GM21447 (cell line): ENCODE measurements at regions not wholly inside any gene's neighbourhood (a gene's known extent, or its start where the extent isn't known, plus 50 kb on each side); places are given as distances from the start of the nearest gene placed in this dataset.
"Not testable (repeated sequence)": the region's sequence is repeated elsewhere in the genome, so short reads cannot be mapped to it uniquely, and the experiment has no call there.

ENCODE experiments used
- ATAC-seq: cut with Tn5 transposase; IDR thresholded peaks from one replicate; pipeline ENCODE4 v1.9.1; 2021; ENCODE audit not compliant: unreplicated experiment

DNA sequence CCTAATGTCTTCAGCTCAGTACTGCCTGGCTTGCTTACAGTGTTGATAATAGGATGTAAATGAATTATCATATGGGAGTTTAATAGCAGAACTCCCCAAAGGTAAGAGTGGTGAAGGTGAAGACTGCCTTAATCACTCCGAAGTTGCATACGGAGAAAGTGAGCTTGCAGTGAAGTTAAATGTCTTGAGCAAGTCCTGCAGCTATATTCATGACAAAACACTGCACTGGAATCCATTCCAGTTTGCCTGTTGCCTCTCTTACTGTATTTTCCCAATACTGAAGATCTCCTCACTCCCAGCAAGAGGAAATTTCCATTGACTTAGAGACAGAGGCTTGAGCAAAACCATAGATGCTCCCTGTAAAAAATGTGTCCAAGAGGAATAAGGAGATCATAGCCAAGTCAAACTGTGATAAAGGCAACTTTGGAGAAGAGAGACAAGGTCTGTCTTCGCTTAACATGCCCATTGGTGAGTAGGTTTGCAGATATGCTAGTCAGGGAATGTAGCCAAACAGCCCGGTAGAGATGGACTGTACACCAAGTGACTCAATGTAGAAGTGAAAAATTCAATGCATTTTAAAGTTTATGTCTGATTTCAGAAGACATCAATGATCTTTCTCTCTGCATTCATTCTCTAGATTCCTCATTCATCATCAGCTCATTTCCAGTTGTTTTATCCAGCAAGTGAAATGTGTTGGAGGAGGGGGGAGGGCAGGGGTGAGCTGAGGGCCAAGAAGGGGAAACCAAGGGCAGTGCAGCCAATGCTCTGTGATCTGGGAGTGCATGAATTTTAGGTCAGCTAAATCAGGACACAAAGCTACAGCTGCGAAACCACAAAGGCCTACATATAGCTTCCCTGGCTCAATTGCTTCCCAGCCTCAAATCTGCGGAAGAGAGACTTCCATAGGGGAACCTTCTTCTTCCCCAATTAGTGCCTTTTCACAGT, 667.1 kb upstream of the NR2F2 start:
- no peak for ATAC-seq

DNA sequence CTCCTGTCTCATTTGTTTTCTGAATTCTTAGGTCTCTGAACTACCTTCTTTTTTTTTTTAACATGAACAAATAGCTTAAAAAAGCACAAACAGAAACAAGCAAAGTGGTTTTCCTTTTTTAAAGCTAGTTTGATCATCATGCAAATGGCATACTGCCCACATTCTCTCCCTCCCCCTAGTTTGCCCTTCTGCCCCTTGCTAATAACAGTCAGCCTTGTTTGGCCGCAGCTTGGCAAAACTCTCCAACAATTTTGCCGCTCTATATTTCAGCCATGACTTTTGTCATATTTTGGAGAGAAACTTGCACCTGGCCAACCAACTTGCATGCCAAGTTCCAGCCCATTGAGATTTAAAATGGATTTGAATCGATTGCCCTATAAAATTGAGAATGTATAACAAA, 666.0 kb upstream of the NR2F2 start:
- no peak for ATAC-seq

DNA sequence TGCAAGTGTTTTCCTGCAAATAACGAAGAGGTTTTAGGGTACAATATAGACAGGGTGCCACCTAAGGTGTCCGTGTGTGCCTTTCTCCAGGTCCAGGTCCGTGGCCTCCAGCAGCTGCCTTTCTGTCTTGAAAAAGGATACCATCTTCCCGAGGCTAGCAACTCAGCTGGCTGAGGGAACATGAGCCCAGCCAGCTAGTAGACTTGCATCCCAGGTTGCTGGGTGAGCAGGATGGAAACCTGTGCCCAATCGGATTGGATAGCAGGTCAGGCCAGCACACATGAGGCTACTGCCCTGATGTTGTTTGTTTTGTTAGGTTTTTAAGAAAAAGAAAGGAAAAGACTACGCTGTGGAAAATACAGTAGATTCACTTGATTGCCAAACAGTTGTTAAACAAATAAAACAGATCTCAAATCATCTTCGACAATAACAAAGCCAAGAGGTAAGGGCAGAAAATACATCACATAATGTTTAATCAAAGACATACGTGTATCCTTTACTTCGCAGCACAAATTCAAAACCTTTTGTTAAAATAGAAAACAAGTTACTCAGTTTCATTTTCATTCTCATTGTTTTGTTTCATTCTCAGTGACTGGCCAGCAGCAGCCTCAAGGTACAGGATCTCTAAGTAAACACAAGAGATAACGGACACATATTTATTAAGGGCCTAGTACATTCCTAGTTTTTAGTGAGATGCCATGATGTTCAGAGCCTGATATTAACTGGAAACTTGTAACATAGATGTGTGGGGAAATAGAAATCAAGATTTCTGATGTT, 661.2 kb upstream of the NR2F2 start:
- no peak for ATAC-seq

DNA sequence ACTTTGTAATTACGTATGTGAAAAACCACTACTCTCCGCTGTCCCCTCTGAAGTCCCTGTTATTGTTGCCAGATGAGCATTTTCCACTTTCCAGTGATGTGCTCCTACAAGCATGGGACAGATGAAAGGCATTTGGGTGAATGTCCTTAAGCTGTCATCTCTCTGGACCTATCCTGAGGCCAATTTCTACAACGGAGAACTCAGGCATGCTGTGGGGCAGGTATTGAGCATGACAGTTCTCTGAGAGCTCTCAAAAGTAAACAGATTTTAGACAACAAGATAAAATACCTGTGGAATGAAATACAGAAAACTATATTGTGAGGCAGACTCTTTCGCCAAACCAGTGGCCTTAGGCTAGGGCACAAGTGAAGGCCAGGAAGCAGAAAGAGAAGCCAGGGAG, 656.5 kb upstream of the NR2F2 start:
- no peak for ATAC-seq

DNA sequence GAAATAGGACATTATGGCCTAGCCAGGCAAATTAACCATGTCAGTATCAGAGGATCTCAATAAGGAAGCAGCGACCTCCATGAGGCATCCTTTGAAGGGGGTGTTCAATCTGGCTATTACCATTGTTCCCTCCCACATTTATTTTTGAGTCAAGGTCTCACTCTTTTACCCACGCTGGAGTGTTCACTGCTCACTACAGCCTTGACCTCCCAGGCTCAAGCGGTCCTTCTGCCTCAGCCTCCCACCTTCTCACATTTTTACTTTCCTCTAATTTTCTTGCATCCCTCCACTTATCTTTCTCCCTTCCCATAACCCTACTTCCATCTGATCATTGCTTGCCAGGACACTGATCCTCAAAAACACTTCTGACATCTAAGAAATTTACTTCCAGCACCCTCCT, 654.0 kb upstream of the NR2F2 start:
- ATAC-seq: no peak

DNA sequence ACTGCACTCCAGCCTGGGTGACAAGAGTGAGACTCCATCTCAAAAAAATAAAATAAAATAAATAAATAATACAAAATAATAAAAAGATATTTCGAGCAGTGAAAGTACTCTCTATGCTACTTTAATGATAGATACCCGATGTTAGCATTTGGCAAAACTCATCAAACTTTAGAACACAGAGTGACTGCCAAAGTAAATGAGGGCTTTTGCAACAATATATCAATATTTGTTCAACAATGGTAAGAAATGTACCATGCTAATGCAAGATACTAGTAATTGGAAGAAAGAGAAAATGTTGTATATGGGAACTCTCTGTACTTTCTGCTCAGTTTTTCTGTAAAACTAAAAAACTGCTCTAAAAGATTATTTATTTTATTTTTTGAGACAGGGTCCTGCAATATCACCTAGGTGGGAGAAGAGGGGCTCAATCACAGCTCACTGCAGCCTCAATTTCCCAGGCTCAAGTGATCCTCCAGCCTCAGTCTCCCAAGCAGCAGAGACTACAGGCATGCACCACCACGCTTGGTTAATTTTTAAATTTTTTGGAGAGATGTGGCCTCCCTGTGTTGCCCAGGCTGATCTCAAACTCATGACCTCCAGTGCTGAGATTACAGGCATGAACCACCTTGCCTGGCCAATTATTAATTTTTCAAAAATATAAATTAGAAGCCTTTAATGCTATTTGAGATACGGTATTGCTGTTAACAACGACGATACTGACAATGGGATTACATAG, 650.5 kb upstream of the NR2F2 start:
- ATAC-seq: no peak

DNA sequence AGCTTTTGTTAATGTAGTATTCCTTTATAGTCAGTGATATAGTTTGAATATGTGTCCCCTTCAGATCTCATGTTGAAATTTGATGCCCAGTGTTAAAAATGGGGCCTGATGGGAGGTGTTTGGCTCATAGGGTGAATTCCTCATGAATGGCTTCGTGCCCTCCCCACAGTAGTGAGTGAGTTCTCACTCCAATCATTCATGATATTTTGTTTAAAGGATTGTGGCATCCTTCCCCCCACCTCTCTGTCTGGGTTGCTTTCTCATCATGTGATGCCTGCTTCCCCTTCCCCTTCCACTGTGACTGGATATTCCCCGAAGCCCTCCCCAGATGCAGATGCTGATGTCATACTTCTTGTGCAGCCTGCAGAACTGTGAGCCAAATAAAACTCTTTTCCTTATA, 649.8 kb upstream of the NR2F2 start:
- no peak for ATAC-seq

DNA sequence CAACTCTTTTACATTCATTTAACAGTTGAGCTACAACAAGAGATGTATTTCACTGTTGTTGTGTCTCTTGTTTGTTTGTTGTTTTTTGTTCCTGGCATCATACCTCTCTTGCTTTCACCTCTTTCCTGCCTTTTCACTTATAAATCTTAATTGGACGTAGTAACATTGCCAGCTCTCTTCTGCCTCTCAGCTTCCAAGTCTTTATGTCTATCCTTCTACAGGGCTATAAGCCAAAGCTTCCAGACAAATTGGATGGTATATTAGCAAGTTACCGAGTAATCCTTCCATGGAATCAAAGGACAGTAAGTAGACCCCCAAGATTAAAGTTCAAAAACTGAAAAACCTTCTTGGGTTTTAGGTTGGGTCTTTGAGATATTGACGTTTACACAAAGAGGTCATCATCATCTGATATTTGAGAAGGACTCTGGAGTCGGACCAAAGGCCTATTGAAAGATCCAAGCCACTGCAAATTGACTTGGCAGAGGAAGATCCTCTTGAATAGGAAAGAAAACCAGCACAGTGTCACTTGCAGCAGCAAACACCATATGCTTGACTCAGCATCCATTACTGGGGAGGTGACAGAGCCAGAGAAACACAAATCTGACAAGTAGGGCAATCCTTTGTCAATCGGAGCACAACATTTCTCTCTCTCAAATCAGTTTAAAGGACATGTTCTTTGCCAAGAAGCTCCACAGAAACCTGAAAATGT, 648.5 kb upstream of the NR2F2 start:
- ATAC-seq: no peak

DNA sequence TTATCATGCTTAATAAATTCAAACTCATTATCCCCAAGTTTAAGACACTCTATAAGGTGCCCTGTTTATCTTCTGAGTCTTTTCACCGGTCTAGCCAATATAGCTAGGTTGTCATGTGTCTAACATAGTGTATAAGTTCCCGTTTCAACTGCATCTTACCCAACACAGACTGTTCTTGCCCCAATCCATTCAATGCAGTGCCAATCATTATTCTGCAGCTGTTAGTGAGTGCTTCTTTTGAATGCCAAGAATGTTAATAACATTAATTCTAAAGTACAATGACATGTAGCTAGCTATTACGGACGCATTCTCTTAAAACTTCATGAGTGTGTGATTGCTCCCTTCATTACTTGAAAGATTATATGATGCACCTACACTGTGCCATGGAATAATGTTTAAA, 646.4 kb upstream of the NR2F2 start:
- ATAC-seq: no peak

DNA sequence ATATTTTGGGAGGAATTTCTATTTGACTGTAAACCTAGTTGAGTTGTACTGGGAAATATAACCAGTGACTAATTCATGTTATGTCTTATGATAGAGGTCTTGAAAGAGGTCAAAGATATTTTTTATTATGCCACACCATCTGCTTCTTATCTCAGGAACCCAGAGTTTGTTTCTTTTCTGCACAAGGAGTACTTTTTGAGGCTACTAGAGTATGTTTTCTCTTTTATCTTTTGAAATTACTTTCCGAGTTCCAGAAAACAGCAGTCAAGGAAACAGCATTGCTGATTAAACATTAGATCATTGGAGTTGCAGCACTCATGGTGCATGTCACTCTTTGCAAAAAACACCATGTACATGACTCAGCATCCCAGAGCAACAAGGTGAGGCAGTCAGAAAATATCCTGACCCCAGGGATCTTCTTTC, 645.8 kb upstream of the NR2F2 start:
- ATAC-seq: no peak

DNA sequence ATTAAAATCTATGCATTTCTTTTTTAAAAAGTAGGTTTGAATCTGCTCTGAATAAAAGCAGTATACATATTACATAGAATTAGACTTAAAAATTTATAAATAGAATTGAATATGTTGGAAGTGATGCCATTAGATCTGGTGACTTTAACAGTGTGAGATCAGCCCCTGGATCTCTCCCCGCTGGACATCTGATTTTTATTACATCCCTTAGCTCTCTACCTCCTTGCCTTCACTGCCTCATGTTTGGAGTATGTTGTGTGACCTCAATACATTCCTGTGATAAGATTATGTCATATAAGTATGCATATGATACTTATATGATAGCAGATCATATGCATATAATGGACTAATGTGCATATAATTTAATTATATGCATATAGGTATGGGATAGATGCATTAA, 643.4 kb upstream of the NR2F2 start:
- no peak for ATAC-seq

DNA sequence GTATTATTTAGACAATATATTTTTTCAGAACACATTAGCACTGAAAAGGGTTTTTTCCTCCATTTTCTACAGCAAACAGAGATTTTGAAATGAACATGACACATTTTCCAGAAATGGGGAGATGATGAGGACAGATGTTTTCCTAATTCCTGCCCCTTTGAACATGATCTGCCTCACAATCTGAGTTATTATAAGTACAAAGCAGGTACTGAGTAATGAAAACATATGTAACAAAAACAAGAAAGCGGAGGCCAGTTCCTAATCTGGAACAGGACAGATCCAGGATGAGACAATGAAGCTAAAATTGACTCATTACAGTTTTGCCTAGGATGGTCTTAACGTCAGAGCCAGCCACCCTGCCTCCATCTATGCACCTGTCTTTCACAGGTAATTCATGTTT, 642.8 kb upstream of the NR2F2 start:
- no peak for ATAC-seq

DNA sequence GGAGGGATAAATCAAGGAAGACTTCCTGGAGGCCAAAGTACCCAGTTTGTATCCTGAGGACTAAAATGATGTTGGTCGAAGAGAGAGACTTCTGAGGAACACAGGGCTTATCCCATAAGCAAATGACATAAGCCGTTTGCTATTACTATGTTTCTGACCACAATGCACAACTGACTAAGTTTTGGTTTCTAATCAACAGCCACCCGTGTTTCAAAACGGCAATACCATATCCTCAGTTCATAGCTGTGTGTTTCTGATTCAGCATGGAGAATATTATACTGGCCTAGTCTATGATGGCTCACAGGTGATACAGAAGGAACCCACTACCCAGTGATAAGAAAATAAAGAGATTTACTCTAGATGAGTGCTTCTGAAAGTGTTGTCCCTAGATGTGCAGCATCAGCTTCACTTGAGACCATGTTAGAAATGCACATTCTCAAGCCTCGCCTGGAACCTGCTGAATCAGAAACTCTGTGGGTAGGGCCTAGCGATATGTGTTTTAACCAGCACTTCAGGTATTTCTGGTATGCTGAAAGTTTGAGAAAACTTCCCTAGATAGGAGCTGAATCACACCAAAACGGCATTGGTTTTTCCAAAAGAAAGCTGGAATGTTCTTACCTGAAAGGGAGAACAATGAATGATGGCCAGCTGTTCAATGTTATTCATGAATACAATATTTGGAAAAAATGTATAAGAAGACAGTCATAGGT, 639.7 kb upstream of the NR2F2 start:
- no peak for ATAC-seq

DNA sequence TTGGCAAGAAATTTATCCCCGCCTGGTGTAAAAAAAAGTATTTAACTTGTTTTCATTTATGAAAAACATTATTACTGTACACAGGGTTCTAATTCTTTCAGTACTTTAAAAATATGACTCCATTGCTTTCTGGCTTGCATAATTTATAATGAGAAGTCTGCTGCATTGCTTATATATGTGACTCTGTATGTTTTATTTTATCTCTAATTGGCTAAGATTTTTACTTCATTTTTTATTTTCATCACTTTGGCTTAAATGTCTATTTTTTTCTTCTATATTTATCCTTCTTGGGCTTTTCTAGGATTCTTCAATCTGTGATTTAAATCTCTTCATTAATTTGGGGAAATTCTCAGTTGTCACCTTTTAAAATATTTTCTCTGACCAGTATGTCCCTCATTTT, 636.6 kb upstream of the NR2F2 start:
- no peak for ATAC-seq

DNA sequence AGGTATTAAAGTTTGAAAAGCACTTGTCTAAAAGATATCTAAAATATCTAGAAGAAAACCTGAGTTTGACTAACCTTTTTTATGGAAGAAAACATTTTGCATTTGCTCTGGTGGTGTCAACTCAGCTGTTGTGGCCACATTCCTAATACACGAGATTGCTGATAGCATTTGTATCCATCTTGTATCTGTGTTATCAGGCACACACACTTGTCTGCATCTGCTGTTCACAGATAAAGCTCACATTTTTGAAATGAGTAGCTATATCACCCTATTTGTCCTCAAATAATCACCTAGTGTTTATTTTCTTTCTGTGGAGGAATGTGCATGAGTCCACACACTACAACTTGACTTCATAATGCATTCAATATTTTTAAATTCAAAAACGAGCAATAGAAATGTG, 632.3 kb upstream of the NR2F2 start:
- no peak for ATAC-seq

DNA sequence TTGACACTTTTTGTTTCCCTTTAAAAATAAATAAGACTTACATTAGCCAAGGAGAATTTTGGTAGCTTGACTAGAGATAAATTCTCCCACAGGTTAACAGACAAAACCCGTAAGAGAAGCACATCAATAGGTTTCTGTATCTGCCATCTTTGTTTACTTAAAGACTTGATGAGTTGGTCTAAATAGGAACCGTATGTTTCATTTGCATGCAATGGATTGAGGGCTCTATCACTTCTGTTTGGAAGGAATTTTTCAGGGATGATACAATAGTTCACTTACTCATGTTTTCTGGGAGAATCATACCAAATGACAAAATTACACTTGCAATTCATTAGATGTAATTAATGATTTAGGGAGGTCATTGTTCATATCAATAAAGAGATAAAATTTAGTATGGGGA, 631.5 kb upstream of the NR2F2 start:
- no peak for ATAC-seq

DNA sequence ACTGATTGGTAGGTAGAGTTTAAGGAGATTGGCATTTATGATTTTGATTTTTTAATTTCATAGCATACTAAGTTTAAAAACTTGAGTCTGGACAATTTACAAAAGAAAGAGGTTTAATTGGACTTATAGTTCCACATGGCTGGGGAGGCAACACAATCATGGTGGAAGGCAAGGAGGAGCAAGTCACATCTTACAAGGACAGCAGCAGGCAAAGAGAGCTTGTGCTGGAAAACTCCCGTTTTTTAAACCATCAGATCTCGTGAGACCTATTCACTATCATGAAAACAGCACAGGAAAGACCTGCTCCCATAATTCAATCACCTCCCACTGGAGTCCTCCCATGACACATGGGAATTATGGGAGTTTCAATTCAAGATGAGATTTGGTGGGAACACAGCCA, 630.9 kb upstream of the NR2F2 start:
- ATAC-seq: no peak

DNA sequence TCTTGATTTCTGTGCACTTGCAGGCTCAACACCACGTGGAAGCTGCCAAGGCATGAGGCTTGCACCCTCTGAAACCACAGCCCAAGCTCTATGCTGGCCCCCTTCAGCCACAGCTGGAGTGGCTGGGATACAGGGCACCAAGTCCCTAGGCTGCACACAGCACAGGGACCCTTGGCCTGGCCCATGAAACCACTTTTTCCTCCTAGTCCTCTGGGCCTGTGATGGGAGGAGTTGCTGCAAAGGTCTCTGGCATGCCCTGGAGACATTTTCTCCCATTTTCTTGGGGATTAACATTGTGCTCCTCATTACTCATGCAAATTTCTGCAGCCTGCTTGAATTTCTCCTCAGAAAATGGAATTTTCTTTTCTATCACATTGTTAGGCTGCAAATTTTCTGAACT, 629.8 kb upstream of the NR2F2 start:
- not testable (repeated sequence) for ATAC-seq

DNA sequence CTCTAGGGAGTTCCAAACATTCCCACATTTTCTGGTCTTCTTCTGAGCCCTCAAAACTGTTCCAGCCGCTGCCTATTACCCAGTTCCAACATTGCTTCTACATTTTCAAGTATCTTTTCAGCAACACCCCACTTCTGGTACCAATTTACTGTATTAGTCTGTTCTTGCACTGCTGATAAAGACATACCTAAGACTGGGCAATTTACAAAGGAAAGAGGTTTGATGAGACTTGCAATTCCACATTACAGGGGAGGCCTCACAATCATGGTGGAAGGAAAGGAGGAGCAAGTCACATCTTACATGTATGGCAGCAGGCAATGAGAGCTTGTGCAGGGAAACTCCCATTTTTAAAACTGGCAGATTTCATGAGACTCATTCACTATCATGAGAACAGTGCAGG, 629.1 kb upstream of the NR2F2 start:
- ATAC-seq: no peak

DNA sequence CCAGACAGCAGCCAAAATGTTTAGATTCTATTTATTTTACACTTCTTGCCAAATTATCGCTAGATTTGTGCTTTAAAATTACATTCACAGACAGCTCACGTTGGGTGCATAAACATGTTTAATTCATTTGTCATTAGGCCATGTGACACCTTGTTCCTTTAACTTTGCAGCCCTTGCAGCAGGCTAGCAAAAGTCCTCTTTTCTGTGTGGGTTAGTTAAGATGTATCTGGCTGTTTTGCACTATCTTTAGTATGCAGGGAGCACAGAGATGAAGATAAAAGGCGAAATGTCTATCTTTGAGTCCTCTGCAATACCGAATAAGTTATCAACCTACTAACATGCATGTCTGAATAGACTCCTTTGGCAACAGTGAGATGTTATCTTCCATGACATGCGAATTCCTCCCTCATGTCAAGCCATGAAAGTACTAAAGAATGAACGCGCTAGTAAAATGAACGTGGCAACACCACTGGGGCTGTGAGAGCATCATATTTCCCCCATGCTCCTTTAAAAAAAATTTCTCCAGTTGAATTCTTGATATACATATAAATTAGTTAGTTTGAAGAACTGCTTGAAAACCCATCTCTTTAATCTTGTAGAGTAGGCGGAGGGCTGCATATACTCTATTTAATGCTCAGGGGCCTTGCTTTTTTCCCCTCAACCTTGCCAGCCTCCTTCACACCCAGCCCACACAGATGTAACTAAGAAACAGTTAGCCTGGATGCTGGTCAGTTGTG, 620.4 kb upstream of the NR2F2 start:
- no peak for ATAC-seq
